ENCODE measurements at regions not wholly inside any gene's neighbourhood (a gene's known extent, or its start where the extent isn't known, plus 50 kb on each side); places are given as distances from the start of the nearest gene placed in this dataset.
"Not testable (repeated sequence)": the region's sequence is repeated elsewhere in the genome, so short reads cannot be mapped to it uniquely, and the experiment has no call there.

- in situ Hi-C loops (cut with MboI; ENCODE audit: low pct_unique_long_range_greater_than_20kb, low sequenced_read_pairs), result no loop called here
- DNase-seq, result no peak
Observed at GRCh38 chr9:135173066-135173465, 85.6 kb downstream of the OLFM1 start.

DNA sequence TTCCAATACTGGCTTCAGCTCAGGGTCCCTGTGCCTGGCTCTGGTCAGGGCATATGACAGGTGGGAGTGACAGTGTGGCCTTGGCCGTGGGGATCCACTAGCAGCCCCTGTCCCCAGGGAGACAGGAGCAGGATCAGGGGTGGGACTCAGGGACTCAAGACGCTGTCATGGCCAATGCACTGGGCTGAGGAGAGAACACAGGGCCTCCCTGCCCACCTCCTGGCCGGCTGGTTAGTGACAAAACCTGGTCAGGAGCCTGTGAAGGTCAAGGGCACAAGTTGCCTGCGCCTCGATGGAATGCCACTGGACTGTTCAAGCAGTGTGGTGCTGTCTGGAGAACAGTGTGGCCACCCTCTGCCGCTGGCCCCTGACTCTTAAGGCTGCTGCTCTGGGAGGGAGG lies 86.8 kb downstream of the OLFM1 start:
- in situ Hi-C loops (cut with MboI; ENCODE audit: low pct_unique_long_range_greater_than_20kb, low sequenced_read_pairs), result no loop called here

GRCh38 chr9:135174981-135175380 lies 87.5 kb downstream of the OLFM1 start:
- in situ Hi-C loops (cut with MboI; ENCODE audit: low pct_unique_long_range_greater_than_20kb, low sequenced_read_pairs), result no loop called here

More for the DNA sequence above, 86.8 kb downstream of the OLFM1 start:
- DNase-seq, result no peak

GRCh38 chr9:135176284-135176683 lies 88.8 kb downstream of the OLFM1 start:
- in situ Hi-C loops (cut with MboI; ENCODE audit: low pct_unique_long_range_greater_than_20kb, low sequenced_read_pairs), result no loop called here
- DNase-seq, result no peak

More at GRCh38 chr9:135174981-135175380, 87.5 kb downstream of the OLFM1 start:
- DNase-seq, result no peak

DNA sequence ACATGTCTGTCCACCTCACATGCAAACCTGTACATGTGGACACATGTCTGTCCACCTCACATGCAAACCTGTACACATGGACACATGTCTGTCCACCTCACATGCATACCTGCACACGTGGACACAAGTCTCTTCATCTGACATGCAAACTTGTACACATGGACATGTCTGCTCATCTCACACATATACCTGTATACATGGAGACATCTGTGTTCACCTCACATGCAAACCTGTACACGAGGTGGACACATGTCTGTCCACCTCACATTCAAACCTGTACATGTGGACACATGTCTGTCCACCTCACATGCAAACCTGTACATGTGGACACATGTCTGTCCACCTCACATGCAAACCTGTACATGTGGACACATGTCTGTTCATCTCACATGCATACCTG lies 90.1 kb downstream of the OLFM1 start:
- DNase-seq; in situ Hi-C loops (cut with MboI; ENCODE audit: low pct_unique_long_range_greater_than_20kb, low sequenced_read_pairs): not testable (repeated sequence)

DNA sequence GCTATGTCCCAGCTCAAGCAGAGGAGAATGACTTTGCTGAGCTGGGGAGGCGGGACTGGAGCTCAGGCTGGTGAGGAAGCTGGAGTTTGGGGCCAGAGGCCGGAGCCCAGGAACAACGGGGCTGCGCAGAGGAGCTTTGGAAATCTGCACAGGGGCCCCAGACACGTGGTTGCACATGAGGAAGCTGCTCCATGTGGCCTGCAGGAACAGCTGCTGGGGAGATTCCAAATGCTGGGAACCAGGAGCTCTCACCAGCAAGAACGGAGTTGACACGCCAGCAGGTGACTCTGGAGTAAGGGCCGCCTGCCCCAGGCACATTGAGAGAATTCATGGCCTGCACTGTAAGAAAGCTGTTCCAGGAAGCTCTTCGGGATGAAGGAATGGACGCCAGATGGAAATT lies 91.0 kb downstream of the OLFM1 start:
- no peak for DNase-seq
- in situ Hi-C loops (cut with MboI; ENCODE audit: low pct_unique_long_range_greater_than_20kb, low sequenced_read_pairs), result no loop called here

DNA sequence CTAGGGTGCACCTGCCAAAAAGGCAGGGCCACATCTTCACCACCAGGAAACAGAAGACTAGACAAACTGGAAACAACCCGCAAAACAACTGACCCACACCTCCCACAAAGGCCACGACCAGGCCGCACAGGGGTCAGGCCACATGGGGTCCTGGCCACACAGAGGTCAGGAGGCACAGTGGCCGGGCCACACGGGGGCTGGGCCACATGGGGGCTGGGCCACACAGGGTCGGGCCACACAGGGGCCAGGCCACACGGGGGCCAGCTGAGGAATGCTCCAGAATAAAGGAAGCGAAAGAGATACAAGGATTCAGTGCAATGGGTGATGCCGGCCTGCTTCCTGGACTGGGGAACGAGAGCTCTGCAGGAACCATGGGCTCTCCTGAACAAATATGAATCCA lies 91.6 kb downstream of the OLFM1 start:
- no peak for DNase-seq
- in situ Hi-C loops (cut with MboI; ENCODE audit: low pct_unique_long_range_greater_than_20kb, low sequenced_read_pairs), result no loop called here

DNA sequence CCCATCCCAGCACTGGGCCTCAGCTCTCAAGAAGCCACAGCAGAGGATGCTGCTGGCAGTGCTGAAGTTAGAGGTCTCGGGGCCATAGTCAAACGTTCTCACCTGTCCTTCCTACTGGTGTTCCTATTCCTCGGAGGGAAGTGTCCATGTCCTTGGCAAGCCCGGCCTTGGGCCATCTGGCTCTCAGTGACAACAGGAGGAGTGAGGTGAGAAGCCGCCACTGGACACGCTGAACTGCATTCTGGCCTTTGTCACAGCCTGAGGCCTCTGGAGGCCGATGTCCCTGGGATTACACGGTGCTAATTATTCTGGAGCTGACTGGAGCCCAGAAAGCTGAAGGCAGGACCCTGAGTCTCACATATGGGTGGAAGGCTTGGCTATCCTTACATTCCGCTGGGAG lies 92.5 kb downstream of the OLFM1 start:
- DNase-seq, result no peak
- in situ Hi-C loops (cut with MboI; ENCODE audit: low pct_unique_long_range_greater_than_20kb, low sequenced_read_pairs), result no loop called here

DNA sequence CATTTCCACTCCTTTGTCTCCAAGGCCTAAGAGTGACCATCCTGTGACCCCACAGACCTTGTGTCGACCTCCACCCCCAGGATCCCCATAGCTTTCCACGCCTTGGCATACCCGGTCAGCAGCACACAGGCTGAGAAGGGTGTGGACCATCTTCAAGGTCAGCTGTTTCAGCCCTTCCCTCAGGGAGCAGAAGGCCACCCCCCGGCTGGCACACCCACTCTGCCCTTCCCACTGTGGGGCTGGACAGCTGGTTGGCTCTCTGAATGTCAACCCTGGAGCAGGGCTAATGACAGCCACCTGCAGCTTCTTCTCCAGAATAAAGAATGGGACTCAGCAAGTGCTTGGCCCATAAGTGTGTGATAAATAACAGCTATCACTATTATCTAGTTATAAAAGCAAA lies 93.1 kb downstream of the OLFM1 start:
- no peak for DNase-seq
- in situ Hi-C loops (cut with MboI; ENCODE audit: low pct_unique_long_range_greater_than_20kb, low sequenced_read_pairs), result no loop called here

- DNase-seq, result no peak
- in situ Hi-C loops (cut with MboI; ENCODE audit: low pct_unique_long_range_greater_than_20kb, low sequenced_read_pairs), result no loop called here
Observed at GRCh38 chr9:135181336-135181735, 93.9 kb downstream of the OLFM1 start.

DNA sequence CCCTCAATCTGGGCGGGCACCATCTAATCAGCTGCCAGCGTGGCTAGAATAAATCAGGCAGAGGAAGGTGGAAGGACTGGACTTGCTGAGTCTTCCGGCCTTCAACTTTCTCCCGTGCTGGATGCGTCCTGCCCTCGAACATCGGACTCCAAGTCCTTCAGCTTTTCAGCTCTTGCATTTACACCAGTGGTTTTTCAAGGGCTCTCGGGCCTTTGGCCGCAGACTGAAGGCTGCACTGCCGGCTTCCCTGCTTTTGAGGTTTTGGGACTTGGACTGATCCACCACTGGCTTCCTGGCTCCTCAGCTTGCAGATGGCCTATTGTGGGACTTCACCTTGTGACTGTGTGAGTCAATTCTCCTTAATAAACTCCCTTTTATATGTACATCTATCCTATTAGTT lies 94.4 kb downstream of the OLFM1 start:
- DNase-seq; in situ Hi-C loops (cut with MboI; ENCODE audit: low pct_unique_long_range_greater_than_20kb, low sequenced_read_pairs): not testable (repeated sequence)

DNA sequence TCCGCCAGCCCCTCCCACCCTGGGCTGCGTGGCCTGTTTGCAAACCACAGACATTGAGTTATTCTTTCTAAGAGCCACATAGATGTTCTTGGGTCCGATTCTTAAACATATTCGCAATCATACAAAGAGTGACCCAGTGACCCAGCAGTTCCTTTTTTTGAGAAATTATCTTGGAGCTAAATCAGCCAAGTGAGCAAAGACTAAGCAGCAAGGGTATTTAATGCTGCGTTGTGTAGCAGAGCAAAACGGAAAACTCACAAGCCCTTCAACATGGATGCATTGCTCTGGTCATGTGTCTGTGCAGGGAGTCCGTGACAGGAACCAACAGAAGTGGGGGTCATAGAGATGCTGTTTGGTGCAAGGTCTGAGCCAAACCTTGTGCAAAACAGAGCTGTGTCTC lies 95.6 kb downstream of the OLFM1 start:
- DNase-seq, result no peak
- in situ Hi-C loops (cut with MboI; ENCODE audit: low pct_unique_long_range_greater_than_20kb, low sequenced_read_pairs), result no loop called here

DNA sequence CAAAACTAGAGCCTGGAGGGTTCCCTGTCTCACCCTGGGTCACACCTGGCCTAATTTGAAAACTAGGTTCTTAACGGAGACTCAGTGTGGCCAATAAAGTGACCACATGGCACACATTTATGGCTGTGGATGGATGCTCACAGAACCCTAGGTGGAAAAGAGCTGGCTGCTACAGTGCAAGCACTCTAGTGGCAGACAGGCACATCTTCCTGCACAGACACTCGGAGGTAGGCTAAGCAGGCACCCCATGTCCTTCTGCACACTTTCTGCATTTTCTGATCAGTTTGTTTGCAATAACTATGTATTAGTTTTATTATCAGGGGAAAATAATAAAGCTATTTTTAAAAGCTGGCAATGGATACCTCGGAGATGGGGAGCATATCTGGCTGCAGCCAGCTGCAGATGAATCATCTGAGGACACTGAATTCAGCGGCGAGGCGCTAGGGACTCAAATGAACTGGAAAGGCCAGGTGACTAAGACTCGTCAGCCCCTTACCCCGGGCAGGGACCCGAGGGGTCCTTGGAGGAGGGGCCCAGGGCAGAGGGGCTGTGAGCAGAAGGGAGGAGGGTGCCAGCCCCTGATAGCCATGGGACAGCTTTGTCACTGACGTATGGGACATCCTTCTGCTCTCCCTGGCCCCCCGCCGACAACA lies 96.2 kb downstream of the OLFM1 start:
- DNase-seq, result no peak
- in situ Hi-C loops (cut with MboI; ENCODE audit: low pct_unique_long_range_greater_than_20kb, low sequenced_read_pairs), result no loop called here

- DNase-seq, result no peak
- in situ Hi-C loops (cut with MboI; ENCODE audit: low pct_unique_long_range_greater_than_20kb, low sequenced_read_pairs), result no loop called here
Observed at GRCh38 chr9:135184181-135185053, 96.9 kb downstream of the OLFM1 start.

DNA sequence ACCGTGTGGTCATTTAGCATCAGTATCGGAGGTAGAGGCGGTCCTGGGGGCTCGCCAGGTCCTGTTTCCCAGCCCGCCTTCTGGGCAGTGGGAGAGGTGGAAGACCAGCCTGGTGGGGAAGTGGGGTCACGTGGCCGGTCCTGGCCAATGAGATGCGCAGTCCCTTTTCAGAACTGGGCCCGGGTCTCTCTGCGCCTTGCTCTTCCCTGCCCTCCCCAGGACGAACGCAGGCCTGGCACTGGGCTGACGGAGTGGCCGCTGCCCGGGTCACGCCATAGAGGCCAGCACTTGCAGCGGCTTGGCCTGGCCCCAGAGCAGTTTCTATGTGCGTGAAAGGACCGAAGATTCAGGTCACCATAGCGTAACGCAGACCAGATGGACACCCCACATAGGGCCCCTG lies 97.6 kb downstream of the OLFM1 start:
- DNase-seq, result no peak
- in situ Hi-C loops (cut with MboI; ENCODE audit: low pct_unique_long_range_greater_than_20kb, low sequenced_read_pairs), result no loop called here

GRCh38 chr9:135186248-135187164 lies 99.0 kb downstream of the OLFM1 start:
- in situ Hi-C loops (cut with MboI; ENCODE audit: low pct_unique_long_range_greater_than_20kb, low sequenced_read_pairs), result no loop called here
- no peak for DNase-seq

GRCh38 chr9:135187365-135187764 lies 99.9 kb downstream of the OLFM1 start:
- in situ Hi-C loops (cut with MboI; ENCODE audit: low pct_unique_long_range_greater_than_20kb, low sequenced_read_pairs), result no loop called here
- no peak for DNase-seq

DNA sequence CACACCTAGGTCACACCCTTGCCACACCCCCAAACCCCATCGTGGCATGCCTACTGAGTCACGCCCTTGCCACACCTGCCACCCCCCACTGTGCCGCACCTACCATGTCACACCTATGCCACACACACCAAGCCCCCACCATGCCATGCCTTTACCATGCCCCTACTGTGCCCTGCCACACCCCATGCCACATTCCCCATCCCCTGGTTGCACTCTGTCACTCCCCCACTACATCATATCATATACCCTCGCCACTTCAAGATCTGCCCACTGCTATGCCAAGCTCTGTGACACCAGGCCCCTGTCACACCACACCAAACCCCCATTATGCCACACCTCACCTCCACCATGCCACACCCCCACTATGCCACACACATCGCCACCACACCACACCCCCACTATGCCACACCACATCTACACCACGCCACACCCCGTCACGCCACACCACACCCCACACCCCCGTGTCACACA lies 101.2 kb downstream of the OLFM1 start:
- in situ Hi-C loops (cut with MboI; ENCODE audit: low pct_unique_long_range_greater_than_20kb, low sequenced_read_pairs), result no loop called here

DNA sequence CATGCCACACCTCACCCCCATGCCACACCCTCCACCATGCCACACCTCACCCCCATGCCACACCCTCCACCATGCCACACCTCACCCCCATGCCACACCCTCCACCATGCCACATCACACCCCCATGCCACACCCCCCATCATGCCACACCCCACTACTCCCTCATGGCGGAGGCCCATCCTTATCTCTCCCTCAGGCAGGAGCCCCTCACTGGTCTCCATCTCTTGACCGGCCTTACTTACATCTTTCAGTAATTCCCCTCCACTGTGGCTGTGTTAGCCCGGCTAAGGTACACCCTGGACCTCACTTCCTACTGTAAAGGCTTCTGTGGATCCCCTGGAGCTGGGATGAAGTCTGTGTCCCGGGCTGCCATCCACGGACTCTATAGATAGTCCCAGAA lies 102.0 kb downstream of the OLFM1 start:
- in situ Hi-C loops (cut with MboI; ENCODE audit: low pct_unique_long_range_greater_than_20kb, low sequenced_read_pairs), result no loop called here
- no peak for DNase-seq

More for the DNA sequence above, 101.2 kb downstream of the OLFM1 start:
- DNase-seq, result no peak

All from KBM-7 (cell line).